Left colon (tissue), 2 donors: ENCODE measurements at regions not wholly inside any gene's neighbourhood (a gene's known extent, or its start where the extent isn't known, plus 50 kb on each side); places are given as distances from the start of the nearest gene placed in this dataset.
"Not testable (repeated sequence)": the region's sequence is repeated elsewhere in the genome, so short reads cannot be mapped to it uniquely, and the experiment has no call there.

Source experiments
- ATAC-seq: fragments of 200-7000 bp; cut with Tn5 transposase; one replicate; pipeline ENCODE4 v1.9.1; 2020; ENCODE audit warnings: mild to moderate bottlenecking, moderate library complexity
- DNase-seq, 2 donors: peaks; one replicate each; pipeline ENCODE4 v3.0.0-alpha.2; 2020
- intact Hi-C, 2 donors: fragments of 100-400 bp; cut with DNase I in 1 of 2; cut with micrococcal nuclease in 1 of 2; formaldehyde crosslinking; loops; one replicate each; pipeline versions ENCODE4 v1.11.2 to v1.14.0; 2022; cut with DNase I, micrococcal nuclease
- donor health status: DM: no; HTN: no; CAD: no.
- donor health status: DM: yes; HTN: yes; CAD: no.

- DNase-seq, ATAC-seq, intact Hi-C loops: not testable (repeated sequence)
These were observed 115.9 kb upstream of the MYCN start for GRCh38 chr2:15824467-15824866.

GRCh38 chr2:15825276-15825980, 114.9 kb upstream of the MYCN start:
- ATAC-seq = no peak
- intact Hi-C loops = no loop called here
- no peak for DNase-seq

- ATAC-seq (peak; percentile 83), DNase-seq (peak in 1 of 2 donors; percentile 8)
- intact Hi-C loops = no loop called here
These were observed 114.1 kb upstream of the MYCN start for GRCh38 chr2:15826273-15826717.

- ATAC-seq (no peak), DNase-seq (no peak)
- intact Hi-C loops = no loop called here
These were observed 113.3 kb upstream of the MYCN start for GRCh38 chr2:15827001-15827400.

GRCh38 chr2:15828576-15828975, 111.8 kb upstream of the MYCN start:
- no peak for DNase-seq
- intact Hi-C loops = no loop called here
- no peak for ATAC-seq

- intact Hi-C loops = no loop called here
- no peak for ATAC-seq
- no peak for DNase-seq
These were observed 111.1 kb upstream of the MYCN start for GRCh38 chr2:15829091-15829801.

- intact Hi-C loops = no loop called here
- ATAC-seq = no peak
- DNase-seq = no peak
These were observed 110.4 kb upstream of the MYCN start for GRCh38 chr2:15829985-15830384.

- intact Hi-C loops = no loop called here
- ATAC-seq (no peak), DNase-seq (no peak)
These were observed 109.3 kb upstream of the MYCN start for GRCh38 chr2:15830937-15831549.

- ATAC-seq = no peak
- intact Hi-C loops = no loop called here
- DNase-seq = no peak
These were observed 108.2 kb upstream of the MYCN start for GRCh38 chr2:15832030-15832709.

GRCh38 chr2:15832849-15833680, 107.3 kb upstream of the MYCN start:
- intact Hi-C loops = no loop called here
- DNase-seq (no peak), ATAC-seq (no peak)

GRCh38 chr2:15833731-15834130, 106.6 kb upstream of the MYCN start:
- ATAC-seq (no peak), DNase-seq (no peak)
- intact Hi-C loops = no loop called here

- intact Hi-C loops = no loop called here
- ATAC-seq (no peak), DNase-seq (no peak)
These were observed 105.8 kb upstream of the MYCN start for GRCh38 chr2:15834381-15835031.

- ATAC-seq (no peak), DNase-seq (no peak)
- intact Hi-C loops = no loop called here
These were observed 104.2 kb upstream of the MYCN start for GRCh38 chr2:15835991-15836688.

GRCh38 chr2:15836689-15837610, 103.4 kb upstream of the MYCN start:
- intact Hi-C loops = no loop called here
- ATAC-seq = no peak
- DNase-seq = no peak

GRCh38 chr2:15838481-15839090, 101.8 kb upstream of the MYCN start:
- no peak for ATAC-seq
- no peak for DNase-seq
- intact Hi-C loops = no loop called here

GRCh38 chr2:15839426-15840124, 100.8 kb upstream of the MYCN start:
- intact Hi-C loops = no loop called here
- ATAC-seq = no peak

More at GRCh38 chr2:15839426-15840124, 100.8 kb upstream of the MYCN start:
- DNase-seq = no peak
